Activated CD8-positive, alpha-beta T cell treated with anti-CD3 and anti-CD28 coated beads for 36 hours (primary cell): ENCODE measurements at regions not wholly inside any gene's neighbourhood (a gene's known extent, or its start where the extent isn't known, plus 50 kb on each side); places are given as distances from the start of the nearest gene placed in this dataset.
"Not testable (repeated sequence)": the region's sequence is repeated elsewhere in the genome, so short reads cannot be mapped to it uniquely, and the experiment has no call there.

Experiments used
- ATAC-seq: fragments of 200-7000 bp; cut with Tn5 transposase; one replicate; pipeline ENCODE4 v1.10.0; 2021; ENCODE audit warnings: mild to moderate bottlenecking, moderate library complexity
- CTCF ChIA-PET: fragments of 350-600 bp; sonication (Branson Sonifier 250); formaldehyde crosslinking; loops from one replicate; lab custom pipeline; 2021; ENCODE audit warnings: antibody characterized with exemption; lab: Charles Lee
- POLR2A ChIA-PET: fragments of 350-600 bp; sonication (Branson Sonifier 250); formaldehyde crosslinking; loops from one replicate; lab custom pipeline; 2021; ENCODE audit warnings: antibody characterized with exemption; lab: Charles Lee
- DNase-seq: peaks from one replicate; pipeline ENCODE4 v3.0.0-alpha.2; 2020
- H3K27ac Mint-ChIP-seq: one replicate; pipeline ENCODE4 v1.8.0; 2021; ENCODE audit warnings: mild to moderate bottlenecking, mixed read lengths
- H3K27me3 Mint-ChIP-seq: one replicate; pipeline ENCODE4 v1.8.0; 2021; ENCODE audit warnings: mixed read lengths
- H3K36me3 Mint-ChIP-seq: one replicate; pipeline ENCODE4 v1.8.0; 2021; ENCODE audit warnings: low read depth, mixed read lengths
- H3K4me1 Mint-ChIP-seq: one replicate; pipeline ENCODE4 v1.8.0; 2021; ENCODE audit warnings: low read depth, mixed read lengths
- H3K4me3 Mint-ChIP-seq: one replicate; pipeline ENCODE4 v1.8.0; 2021; ENCODE audit warnings: mild to moderate bottlenecking, moderate library complexity, mixed read lengths
- H3K9me3 Mint-ChIP-seq: one replicate; pipeline ENCODE4 v1.8.0; 2021; ENCODE audit warnings: mixed read lengths
- intact Hi-C: fragments of 100-400 bp; cut with micrococcal nuclease; formaldehyde crosslinking; loops from one replicate; pipeline ENCODE4 v1.10.0; 2022
- TF ChIP-seq, protein P1 (sequence below): fragments of 200-600 bp; IDR thresholded peaks from one replicate; pipeline ENCODE4 v1.8.0; 2022; ENCODE audit warnings: antibody characterized with exemption, mild to moderate bottlenecking

DNA sequence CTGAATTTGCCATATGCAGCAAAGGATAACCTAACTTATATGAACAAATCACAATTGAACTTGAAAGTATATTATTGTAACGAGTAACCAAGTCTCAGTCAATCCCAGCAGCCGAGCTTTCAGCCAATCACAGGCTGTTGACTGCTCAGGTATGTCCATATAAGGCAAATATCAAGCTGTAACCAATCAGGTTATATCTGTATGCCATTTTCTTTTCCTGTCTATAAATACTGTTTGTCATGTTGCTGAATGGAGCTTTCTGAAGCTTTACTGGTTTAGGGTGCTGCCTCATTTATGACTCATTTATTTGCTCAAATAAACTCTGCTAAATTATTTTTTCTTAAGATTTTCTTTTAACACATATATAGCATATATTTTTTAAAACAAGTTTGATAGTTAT is 1059.5 kb downstream of the GALC start:
- peaks cover 1% of the 10 kb centered on the region for H3K9me3 Mint-ChIP-seq
- DNase-seq (no peak), ATAC-seq (no peak)
- no peaks in the 10 kb centered on the region for H3K36me3 Mint-ChIP-seq
- H3K4me3 Mint-ChIP-seq = no peak overlapping the region
- no peaks in the 10 kb centered on the region for H3K4me1 Mint-ChIP-seq
- TF ChIP-seq, protein P1, sequence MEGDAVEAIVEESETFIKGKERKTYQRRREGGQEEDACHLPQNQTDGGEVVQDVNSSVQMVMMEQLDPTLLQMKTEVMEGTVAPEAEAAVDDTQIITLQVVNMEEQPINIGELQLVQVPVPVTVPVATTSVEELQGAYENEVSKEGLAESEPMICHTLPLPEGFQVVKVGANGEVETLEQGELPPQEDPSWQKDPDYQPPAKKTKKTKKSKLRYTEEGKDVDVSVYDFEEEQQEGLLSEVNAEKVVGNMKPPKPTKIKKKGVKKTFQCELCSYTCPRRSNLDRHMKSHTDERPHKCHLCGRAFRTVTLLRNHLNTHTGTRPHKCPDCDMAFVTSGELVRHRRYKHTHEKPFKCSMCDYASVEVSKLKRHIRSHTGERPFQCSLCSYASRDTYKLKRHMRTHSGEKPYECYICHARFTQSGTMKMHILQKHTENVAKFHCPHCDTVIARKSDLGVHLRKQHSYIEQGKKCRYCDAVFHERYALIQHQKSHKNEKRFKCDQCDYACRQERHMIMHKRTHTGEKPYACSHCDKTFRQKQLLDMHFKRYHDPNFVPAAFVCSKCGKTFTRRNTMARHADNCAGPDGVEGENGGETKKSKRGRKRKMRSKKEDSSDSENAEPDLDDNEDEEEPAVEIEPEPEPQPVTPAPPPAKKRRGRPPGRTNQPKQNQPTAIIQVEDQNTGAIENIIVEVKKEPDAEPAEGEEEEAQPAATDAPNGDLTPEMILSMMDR = no peak
- POLR2A ChIA-PET = no interaction called here
- intact Hi-C loops = no loop called here
- H3K27ac Mint-ChIP-seq = no peak overlapping the region
- CTCF ChIA-PET = no interaction called here
- H3K27me3 Mint-ChIP-seq = no peaks in the 10 kb centered on the region

- POLR2A ChIA-PET = no interaction called here
- no peak for ATAC-seq
- no peak overlapping the region for H3K27ac Mint-ChIP-seq
- no peaks in the 10 kb centered on the region for H3K36me3 Mint-ChIP-seq
- no peaks in the 10 kb centered on the region for H3K4me1 Mint-ChIP-seq
- TF ChIP-seq, protein P1 = no peak
- no peak overlapping the region for H3K4me3 Mint-ChIP-seq
- H3K27me3 Mint-ChIP-seq = no peaks in the 10 kb centered on the region
- no peak for DNase-seq
- intact Hi-C loops = no loop called here
- H3K9me3 Mint-ChIP-seq = no peaks in the 10 kb centered on the region
- CTCF ChIA-PET = no interaction called here
Observed at GRCh38 chr14:86915406-86915805, 1077.6 kb downstream of the GALC start.

DNA sequence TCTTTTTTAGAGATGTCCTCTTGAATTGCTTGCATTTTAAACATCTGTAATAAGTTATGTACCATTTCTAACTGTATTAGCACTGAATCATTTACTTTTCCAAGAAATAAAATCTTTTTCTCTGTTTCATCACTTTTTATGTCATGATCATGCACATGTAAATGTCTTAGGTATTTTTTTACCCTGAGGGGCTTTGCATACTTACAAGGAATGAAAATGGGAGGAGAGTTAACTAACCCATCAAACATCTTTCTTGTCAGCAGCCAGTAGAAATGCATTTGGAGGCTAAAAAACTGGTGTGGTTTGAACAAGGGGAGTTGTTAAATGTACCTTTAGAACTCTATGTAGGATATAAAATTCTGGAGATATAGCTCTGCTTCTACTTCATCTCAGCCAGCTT is 1080.3 kb downstream of the GALC start:
- DNase-seq (no peak), ATAC-seq (no peak)
- POLR2A ChIA-PET = no interaction called here
- TF ChIP-seq, protein P1 = no peak
- H3K36me3 Mint-ChIP-seq = no peaks in the 10 kb centered on the region
- H3K27me3 Mint-ChIP-seq = no peaks in the 10 kb centered on the region
- no peak overlapping the region for H3K27ac Mint-ChIP-seq
- CTCF ChIA-PET = no interaction called here
- no peaks in the 10 kb centered on the region for H3K4me1 Mint-ChIP-seq
- H3K4me3 Mint-ChIP-seq = no peak overlapping the region
- H3K9me3 Mint-ChIP-seq = no peaks in the 10 kb centered on the region
- intact Hi-C loops = no loop called here

DNA sequence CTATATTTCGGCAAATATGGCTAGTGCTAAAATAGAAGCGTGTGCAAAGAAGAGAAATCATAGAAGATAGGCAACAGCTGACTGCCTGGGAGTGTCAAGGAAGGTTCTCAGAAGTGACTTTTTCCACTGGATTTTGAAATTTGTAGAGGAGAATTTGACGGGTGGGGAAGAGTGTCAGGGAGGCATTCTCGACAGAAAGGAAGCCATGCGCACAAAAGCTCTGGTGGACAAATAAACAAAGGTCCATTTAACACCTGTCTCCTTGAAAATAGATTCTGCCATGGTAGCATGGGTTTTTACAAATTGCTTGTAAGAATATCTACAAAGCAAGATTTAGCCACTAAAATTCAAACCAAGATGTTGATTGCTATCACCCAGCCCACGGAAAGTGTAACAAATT is 1081.5 kb downstream of the GALC start:
- Mint-ChIP-seq H3K4me1 (no peaks in the 10 kb centered on the region), H3K27ac (no peak overlapping the region)
- CTCF ChIA-PET = no interaction called here

GRCh38 chr14:86905386-86905926 is 1087.5 kb downstream of the GALC start:
- H3K27ac Mint-ChIP-seq, intact Hi-C loops, H3K4me1 Mint-ChIP-seq, H3K36me3 Mint-ChIP-seq, DNase-seq, H3K9me3 Mint-ChIP-seq, H3K27me3 Mint-ChIP-seq, POLR2A ChIA-PET, ATAC-seq, H3K4me3 Mint-ChIP-seq, CTCF ChIA-PET: not testable (repeated sequence)

More for the DNA sequence above, 1081.5 kb downstream of the GALC start:
- H3K4me3 Mint-ChIP-seq = no peak overlapping the region
- TF ChIP-seq, protein P1 = no peak
- no peaks in the 10 kb centered on the region for H3K9me3 Mint-ChIP-seq
- H3K27me3 Mint-ChIP-seq = no peaks in the 10 kb centered on the region
- no peaks in the 10 kb centered on the region for H3K36me3 Mint-ChIP-seq
- no peak for DNase-seq
- POLR2A ChIA-PET = no interaction called here
- intact Hi-C loops = no loop called here
- no peak for ATAC-seq
